HL-60/S4 treated with phorbol 12-myristate 13-acetate at 8.2 ng/mL for 4 days and 3 days (cell line): ENCODE measurements at regions not wholly inside any gene's neighbourhood (a gene's known extent, or its start where the extent isn't known, plus 50 kb on each side); places are given as distances from the start of the nearest gene placed in this dataset.

Experiments used
- in situ Hi-C: fragments of 300-500 bp; cut with MboI; formaldehyde crosslinking; loops from 2 replicates; pipeline ENCODE4 v1.15.0; 2022; ENCODE audit warnings: low sequenced_read_pairs

DNA sequence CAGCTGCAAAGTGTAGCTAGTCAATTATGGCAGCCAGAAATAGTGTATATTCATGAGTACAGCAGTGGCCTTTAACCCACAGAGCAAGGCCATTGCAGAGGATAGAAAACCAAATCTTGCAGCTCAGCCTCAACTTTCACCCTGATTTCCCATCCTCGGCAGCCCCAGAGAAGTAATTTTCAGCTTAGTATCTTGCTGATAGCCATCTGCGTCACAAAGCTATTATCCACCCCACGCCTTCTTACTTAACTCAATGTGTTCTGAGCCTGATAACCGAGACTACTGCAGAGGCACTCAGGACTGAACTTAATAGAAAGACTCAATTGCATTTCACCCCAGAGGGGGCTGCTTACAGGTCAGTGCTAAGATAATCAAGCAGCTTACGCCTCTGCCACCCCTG lies 174.5 kb upstream of the MAOA start:
- in situ Hi-C loops = no loop called here

- in situ Hi-C loops = no loop called here
Measured at GRCh38 chrX:43493756-43494155, 162.3 kb upstream of the MAOA start.

- in situ Hi-C loops = no loop called here
Measured at GRCh38 chrX:43500246-43500645, 155.9 kb upstream of the MAOA start.

DNA sequence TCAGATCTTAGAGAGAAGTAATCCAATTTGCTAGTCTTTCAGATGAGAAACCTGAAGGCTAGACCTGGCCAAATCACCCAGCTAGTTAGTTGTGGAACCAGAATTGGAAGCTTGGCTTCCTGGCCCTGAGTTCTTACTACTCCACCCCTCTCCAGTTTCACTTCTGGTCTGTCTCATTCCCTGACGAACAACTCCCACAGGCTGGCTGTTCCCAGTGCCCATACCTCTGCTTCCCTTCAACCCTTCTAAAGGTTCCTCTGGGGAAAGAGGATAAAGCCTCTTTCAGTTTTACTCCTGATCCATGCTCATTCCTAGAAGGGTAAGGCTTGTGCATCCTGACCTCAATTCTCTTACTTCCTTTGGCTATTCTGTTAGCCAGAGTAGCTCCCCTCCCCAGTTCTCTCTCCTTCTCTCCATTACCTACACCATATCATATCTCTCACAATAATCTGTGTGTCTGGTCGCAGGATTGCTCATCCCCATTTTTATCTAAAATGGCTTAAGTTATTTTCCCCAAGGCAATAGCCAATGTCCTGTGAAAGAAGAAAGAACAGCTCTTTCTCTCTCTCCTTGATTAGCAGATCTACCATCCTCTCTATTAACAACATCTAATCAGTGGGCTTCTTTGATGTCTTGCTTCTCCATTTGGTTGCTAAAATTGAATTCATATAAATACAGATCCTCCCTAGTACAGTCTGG lies 155.0 kb upstream of the MAOA start:
- in situ Hi-C loops = no loop called here

DNA sequence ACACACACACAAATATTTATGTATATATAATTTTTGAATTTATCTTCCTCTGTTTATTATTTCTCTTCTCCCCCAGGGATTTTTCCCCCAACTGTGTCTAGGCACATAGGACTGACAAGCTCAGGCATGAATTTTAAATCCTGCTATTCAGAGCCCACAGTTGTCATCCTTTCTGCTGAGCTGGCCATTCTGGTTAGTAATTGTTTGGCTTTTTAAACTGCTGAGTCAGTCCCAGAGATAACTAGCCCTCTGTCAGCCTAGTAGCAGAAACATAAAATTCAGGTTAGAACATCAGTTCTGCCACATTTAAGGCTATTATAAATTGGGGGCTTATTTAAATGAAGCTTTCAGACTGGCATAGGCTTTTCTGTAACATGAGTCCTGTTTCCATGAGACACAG lies 151.7 kb upstream of the MAOA start:
- in situ Hi-C loops = no loop called here

DNA sequence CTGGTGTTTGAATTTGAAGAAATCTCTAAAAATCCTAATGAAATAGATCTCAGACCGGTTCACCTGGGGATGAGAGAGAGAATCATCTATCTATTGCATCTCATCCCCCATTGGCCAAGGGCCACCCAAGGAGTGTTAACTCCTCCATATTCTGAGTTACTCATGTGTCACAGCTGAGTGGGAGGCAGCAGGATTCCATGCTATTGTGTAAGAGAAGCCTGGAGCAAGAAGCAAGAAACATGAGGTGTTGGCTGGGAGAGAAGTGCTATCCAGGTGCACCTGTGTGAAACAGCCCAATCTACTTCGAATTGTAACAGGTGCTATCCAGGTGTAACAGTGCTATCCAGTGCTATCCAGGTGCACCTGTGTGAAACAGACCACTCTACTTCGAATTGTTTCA lies 150.3 kb upstream of the MAOA start:
- in situ Hi-C loops = no loop called here

- in situ Hi-C loops = no loop called here
Measured at GRCh38 chrX:43508694-43509093, 147.4 kb upstream of the MAOA start.

DNA sequence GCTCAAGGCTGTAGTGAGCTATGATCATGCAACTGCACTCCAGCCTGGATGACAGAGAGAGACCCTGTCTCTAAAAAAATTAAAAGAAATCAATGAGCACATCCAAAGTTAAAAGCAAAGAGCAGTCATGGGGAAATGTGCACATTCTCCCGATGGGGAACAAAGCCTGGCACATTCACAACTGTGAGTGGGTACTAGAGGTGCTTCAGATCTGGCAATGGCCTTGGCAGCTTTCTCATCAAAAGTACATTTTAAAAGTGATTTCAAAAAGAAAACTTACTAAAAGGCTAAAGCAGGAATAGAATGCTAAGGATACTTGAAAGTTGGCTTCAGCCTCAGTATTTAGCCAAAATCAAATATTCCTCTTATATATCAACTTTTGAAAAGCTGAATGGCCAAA lies 145.9 kb upstream of the MAOA start:
- in situ Hi-C loops = no loop called here

- in situ Hi-C loops = no loop called here
Measured at GRCh38 chrX:43513085-43513484, 143.0 kb upstream of the MAOA start.

DNA sequence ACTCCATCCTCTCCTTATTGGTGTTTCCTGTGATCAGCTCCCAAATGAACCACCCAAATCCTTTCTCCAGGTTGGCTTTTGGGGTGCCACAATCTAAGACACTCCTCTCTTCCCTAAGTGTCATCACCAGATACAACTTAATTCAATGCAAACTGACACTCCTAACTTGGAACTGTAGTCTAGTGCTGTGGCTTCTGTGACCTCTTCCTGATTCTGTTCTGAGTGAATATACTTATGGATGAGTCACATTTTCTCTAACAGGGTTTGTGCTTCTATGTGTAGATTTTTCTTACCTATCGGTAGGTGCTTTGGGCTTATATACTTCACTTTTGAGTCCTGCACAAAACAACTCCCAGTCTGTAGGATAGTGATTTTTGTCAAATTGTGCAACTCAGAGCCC lies 141.3 kb upstream of the MAOA start:
- in situ Hi-C loops = no loop called here

DNA sequence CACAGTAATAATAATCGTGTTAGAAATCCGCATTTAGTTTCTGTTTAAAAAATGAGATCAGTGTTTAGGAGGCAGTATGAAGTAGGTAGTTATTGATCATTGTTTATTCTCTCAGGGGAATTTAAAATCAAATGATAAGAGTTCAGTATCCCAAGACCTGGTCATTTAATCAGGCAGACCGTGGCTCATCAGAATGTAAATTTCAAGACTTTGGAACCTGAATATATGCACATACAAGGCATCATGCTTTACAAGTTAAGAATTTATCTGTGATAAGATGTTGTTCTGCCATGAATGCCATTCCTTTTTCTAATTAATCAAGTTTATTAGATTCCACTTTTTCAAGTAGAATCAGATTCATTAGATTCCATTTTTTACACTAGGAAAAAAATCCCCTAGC lies 133.5 kb upstream of the MAOA start:
- in situ Hi-C loops = no loop called here

GRCh38 chrX:43525901-43526610 lies 130.0 kb upstream of the MAOA start:
- in situ Hi-C loops = no loop called here

GRCh38 chrX:43526878-43527277 lies 129.2 kb upstream of the MAOA start:
- in situ Hi-C loops = no loop called here

GRCh38 chrX:43527801-43528200 lies 128.3 kb upstream of the MAOA start:
- in situ Hi-C loops = no loop called here

DNA sequence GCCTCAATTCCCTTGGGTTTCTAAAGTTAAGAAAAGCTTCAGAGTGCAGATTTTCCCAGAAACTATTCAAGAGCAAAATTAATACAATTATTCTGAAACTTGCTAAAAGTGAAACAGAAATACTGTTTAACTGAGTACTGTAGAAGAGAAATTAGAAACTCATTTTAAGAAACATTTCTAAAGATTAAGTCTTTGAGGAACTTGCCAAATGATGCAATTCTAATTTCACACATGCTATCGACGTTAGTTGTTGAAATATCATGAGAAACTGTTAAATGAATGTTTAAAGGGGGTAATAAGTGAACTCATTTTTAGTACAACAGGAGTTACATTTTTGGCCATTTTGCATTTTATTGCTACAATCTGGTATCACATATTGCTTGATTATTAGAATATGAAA lies 125.3 kb upstream of the MAOA start:
- in situ Hi-C loops = no loop called here

DNA sequence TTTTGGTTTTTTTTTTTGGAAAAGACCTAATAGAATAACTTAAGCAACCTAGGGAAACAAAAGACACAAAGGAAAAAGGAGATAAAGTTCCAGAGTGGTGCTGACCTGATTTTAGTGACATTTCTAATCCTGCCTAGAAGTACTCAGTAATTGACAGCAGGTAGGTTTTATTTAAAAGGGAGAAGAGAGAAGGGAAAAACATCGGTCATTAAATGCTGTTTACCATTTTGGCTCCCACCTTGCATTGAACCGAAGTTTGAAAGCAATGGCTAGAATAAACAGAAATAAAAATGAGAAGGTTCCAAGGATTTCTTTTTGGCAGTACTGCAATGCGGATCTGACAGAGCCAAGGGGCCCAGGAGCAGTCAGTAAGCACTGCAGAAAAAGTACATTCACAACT lies 115.8 kb upstream of the MAOA start:
- in situ Hi-C loops = no loop called here

GRCh38 chrX:43551590-43551989 lies 104.5 kb upstream of the MAOA start:
- in situ Hi-C loops = loop anchor here (25.0 kb wide), 1 partner anchor 1764 kb away; no protein-coding TSS in a partner anchor

GRCh38 chrX:43552156-43552555 lies 103.9 kb upstream of the MAOA start:
- in situ Hi-C loops = loop anchor here (25.0 kb wide), 1 partner anchor 1765 kb away; no protein-coding TSS in a partner anchor

DNA sequence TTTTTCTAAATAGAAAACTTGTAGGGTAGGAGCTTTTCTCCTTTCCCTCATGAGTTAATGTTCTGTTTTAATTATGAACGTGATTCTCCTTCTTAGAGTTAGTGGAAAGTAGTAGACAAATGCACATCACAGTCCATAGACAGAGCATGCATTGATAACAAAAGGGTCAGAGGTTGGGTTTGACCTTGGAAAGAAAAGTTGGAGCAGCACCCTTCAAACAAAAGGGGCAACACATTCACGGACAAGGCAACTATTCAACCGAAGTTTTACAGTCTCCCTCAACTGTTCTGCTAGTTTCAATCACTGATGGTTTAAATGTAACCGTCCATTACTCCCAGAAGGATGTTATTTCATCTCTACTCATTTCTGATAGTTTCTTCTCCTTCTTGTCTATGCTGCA lies 103.4 kb upstream of the MAOA start:
- in situ Hi-C loops = loop anchor here (25.0 kb wide), 1 partner anchor 1765 kb away; no protein-coding TSS in a partner anchor

- in situ Hi-C loops = loop anchor here (25.0 kb wide), 1 partner anchor 1766 kb away; no protein-coding TSS in a partner anchor
Measured at GRCh38 chrX:43553257-43553656, 102.8 kb upstream of the MAOA start.

- in situ Hi-C loops = loop anchor here (25.0 kb wide), 1 partner anchor 1769 kb away; no protein-coding TSS in a partner anchor
Measured at GRCh38 chrX:43556207-43556606, 99.9 kb upstream of the MAOA start.

DNA sequence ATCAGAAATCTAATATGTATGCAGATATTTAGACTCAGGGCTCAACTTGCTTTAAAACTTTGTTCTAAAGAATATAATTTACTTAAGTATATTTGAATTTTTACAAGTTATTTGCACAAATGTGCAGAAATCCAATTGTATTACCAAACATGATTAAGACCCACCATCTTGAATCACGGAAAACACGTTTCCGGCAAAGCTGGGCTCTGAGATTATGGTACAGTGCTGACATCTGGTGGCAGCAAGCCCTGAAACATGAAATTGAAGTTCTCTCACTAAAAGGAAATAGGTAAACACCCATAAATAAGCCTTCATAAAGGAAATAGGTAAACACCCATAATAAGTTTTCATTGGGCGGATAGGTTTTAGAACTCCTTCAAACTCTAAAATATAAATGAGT lies 98.3 kb upstream of the MAOA start:
- in situ Hi-C loops = loop anchor here (25.0 kb wide), 1 partner anchor 1770 kb away; no protein-coding TSS in a partner anchor
